SK-N-SH treated with all-trans-retinoic acid at 6 μM for 48 hours (cell line): ENCODE measurements at regions not wholly inside any gene's neighbourhood (a gene's known extent, or its start where the extent isn't known, plus 50 kb on each side); places are given as distances from the start of the nearest gene placed in this dataset.

ENCODE experiments used
- ATAC-seq: fragments of 200-7000 bp; cut with Tn5 transposase; 3 replicates; pipeline ENCODE4 v1.9.1; 2020; ENCODE audit warnings: mild to moderate bottlenecking, moderate library complexity
- ARNTL ChIP-seq: fragments of 450-650 bp; formaldehyde crosslinking; IDR thresholded peaks from 2 replicates; pipeline ENCODE4 v1.5.0; 2020; ENCODE audit warnings: low read depth, mild to moderate bottlenecking, moderate library complexity, borderline replicate concordance
- BACH2 ChIP-seq: fragments of 250-450 bp; sonication (Bioruptor Pico); IDR thresholded peaks from 2 replicates; pipeline ENCODE4 v1.9.0; 2021; ENCODE audit warnings: mild to moderate bottlenecking, borderline replicate concordance
- CSDC2 ChIP-seq: fragments of 250-450 bp; sonication (Bioruptor Pico); IDR thresholded peaks from 2 replicates; pipeline ENCODE4 v1.5.0; 2020; ENCODE audit warnings: mild to moderate bottlenecking, moderate library complexity
- ESRRG ChIP-seq: fragments of 250-450 bp; sonication (Bioruptor Pico); IDR thresholded peaks from 2 replicates; pipeline ENCODE4 v1.6.1; 2021; ENCODE audit warnings: mild to moderate bottlenecking
- ISL1 ChIP-seq: fragments of 250-450 bp; sonication (Bioruptor Pico); IDR thresholded peaks from 2 replicates; pipeline ENCODE4 v2.1.2; 2022; ENCODE audit warnings: mild to moderate bottlenecking, moderate library complexity
- OSR1 ChIP-seq: fragments of 250-450 bp; sonication (Bioruptor Pico); IDR thresholded peaks from 2 replicates; pipeline ENCODE4 v1.8.0; 2022; ENCODE audit warnings: moderate library complexity, mild to moderate bottlenecking, inconsistent platforms
- PPARA ChIP-seq: fragments of 250-450 bp; sonication (Bioruptor Pico); IDR thresholded peaks from 2 replicates; pipeline ENCODE4 v1.5.0; 2020; ENCODE audit warnings: mild to moderate bottlenecking, borderline replicate concordance
- RARB ChIP-seq: fragments of 250-450 bp; sonication (Bioruptor Pico); IDR thresholded peaks from 2 replicates; pipeline ENCODE4 v1.8.0; 2021; ENCODE audit warnings: mild to moderate bottlenecking, moderate library complexity
- TCF4 ChIP-seq: fragments of 250-450 bp; sonication (Bioruptor Pico); IDR thresholded peaks from 2 replicates; pipeline ENCODE4 v1.8.0; 2021; ENCODE audit warnings: mild to moderate bottlenecking, moderate library complexity, borderline replicate concordance
- TOX ChIP-seq: fragments of 250-450 bp; sonication (Bioruptor Pico); IDR thresholded peaks from 2 replicates; pipeline ENCODE4 v1.8.0; 2021; ENCODE audit warnings: mild to moderate bottlenecking, moderate library complexity, borderline replicate concordance
- ZC3H10 ChIP-seq: fragments of 250-450 bp; sonication (Bioruptor Pico); IDR thresholded peaks from 2 replicates; pipeline ENCODE4 v1.5.1; 2021; ENCODE audit warnings: mild to moderate bottlenecking, moderate library complexity
- ZFP3 ChIP-seq: fragments of 250-450 bp; sonication (Bioruptor Pico); IDR thresholded peaks from 2 replicates; pipeline ENCODE4 v1.5.0; 2020; ENCODE audit warnings: mild to moderate bottlenecking, moderate library complexity
- ZFP30 ChIP-seq: fragments of 450-650 bp; formaldehyde crosslinking; IDR thresholded peaks from 2 replicates; pipeline ENCODE4 v1.5.0; 2022; ENCODE audit warnings: mild to moderate bottlenecking, moderate library complexity
- ZNF565 ChIP-seq: fragments of 450-650 bp; formaldehyde crosslinking; conservative IDR thresholded peaks from 2 replicates; pipeline ENCODE4 v1.5.0; 2020; ENCODE audit warnings: low read depth, mild to moderate bottlenecking, moderate library complexity
- ZNF70 ChIP-seq: fragments of 450-650 bp; formaldehyde crosslinking; IDR thresholded peaks from 2 replicates; pipeline ENCODE4 v1.5.0; 2020; ENCODE audit warnings: mild to moderate bottlenecking, moderate library complexity
- ZNF8 ChIP-seq: fragments of 450-650 bp; formaldehyde crosslinking; IDR thresholded peaks from 2 replicates; pipeline ENCODE4 v1.5.0; 2020; ENCODE audit warnings: mild to moderate bottlenecking, moderate library complexity
- TF ChIP-seq, protein P1 (sequence below): fragments of 250-450 bp; sonication (Bioruptor Pico); IDR thresholded peaks from 2 replicates; pipeline ENCODE4 v1.5.0; 2020; ENCODE audit warnings: mild to moderate bottlenecking, moderate library complexity
- TF ChIP-seq, protein P2 (sequence below): fragments of 250-450 bp; sonication (Bioruptor Pico); IDR thresholded peaks from 2 replicates; pipeline ENCODE4 v1.5.1; 2020; ENCODE audit warnings: low read depth, mild to moderate bottlenecking, moderate library complexity
- TF ChIP-seq, protein P3 (sequence below): fragments of 250-450 bp; sonication (Bioruptor Pico); IDR thresholded peaks from 2 replicates; pipeline ENCODE4 v1.5.1; 2021; ENCODE audit warnings: mild to moderate bottlenecking, moderate library complexity
- TF ChIP-seq, protein P4 (sequence below): fragments of 250-450 bp; sonication (Bioruptor Pico); IDR thresholded peaks from 2 replicates; pipeline ENCODE4 v1.8.0; 2021; ENCODE audit warnings: low read depth, mild to moderate bottlenecking, moderate library complexity, borderline replicate concordance

DNA sequence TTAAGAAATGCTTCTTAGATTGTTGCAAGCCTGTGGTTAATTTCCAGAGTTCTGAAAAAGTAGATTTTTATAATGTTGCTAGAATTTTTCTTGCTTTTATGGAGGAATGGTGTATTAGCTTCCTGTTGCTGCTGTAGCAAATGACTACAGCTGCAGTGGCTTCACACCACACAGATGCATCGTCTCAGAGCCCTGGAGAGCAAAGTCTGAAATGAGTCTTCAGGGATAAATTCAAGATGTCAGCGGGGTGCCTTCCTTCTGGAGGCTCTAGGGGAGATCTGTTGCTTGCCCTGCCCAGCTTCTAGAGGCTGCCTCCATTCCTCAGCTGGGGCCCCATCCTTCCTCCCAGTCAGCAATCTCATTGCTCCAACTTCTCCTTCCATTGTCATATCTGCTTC, 187.8 kb downstream of the ZNF516 start:
- TF ChIP-seq TCF4 (CRISPR knock-in tag) (no peak), ISL1 (CRISPR knock-in tag) (no peak), ZNF70 (no peak), OSR1 (CRISPR knock-in tag) (no peak), ESRRG (CRISPR knock-in tag) (no peak), ZNF8 (CRISPR knock-in tag) (no peak), TOX (CRISPR knock-in tag) (no peak), ZFP30 (CRISPR knock-in tag) (no peak), BACH2 (CRISPR knock-in tag) (no peak)
- TF ChIP-seq, protein P1, sequence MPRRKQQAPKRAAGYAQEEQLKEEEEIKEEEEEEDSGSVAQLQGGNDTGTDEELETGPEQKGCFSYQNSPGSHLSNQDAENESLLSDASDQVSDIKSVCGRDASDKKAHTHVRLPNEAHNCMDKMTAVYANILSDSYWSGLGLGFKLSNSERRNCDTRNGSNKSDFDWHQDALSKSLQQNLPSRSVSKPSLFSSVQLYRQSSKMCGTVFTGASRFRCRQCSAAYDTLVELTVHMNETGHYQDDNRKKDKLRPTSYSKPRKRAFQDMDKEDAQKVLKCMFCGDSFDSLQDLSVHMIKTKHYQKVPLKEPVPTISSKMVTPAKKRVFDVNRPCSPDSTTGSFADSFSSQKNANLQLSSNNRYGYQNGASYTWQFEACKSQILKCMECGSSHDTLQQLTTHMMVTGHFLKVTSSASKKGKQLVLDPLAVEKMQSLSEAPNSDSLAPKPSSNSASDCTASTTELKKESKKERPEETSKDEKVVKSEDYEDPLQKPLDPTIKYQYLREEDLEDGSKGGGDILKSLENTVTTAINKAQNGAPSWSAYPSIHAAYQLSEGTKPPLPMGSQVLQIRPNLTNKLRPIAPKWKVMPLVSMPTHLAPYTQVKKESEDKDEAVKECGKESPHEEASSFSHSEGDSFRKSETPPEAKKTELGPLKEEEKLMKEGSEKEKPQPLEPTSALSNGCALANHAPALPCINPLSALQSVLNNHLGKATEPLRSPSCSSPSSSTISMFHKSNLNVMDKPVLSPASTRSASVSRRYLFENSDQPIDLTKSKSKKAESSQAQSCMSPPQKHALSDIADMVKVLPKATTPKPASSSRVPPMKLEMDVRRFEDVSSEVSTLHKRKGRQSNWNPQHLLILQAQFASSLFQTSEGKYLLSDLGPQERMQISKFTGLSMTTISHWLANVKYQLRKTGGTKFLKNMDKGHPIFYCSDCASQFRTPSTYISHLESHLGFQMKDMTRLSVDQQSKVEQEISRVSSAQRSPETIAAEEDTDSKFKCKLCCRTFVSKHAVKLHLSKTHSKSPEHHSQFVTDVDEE: no peak
- TF ChIP-seq, protein P2, sequence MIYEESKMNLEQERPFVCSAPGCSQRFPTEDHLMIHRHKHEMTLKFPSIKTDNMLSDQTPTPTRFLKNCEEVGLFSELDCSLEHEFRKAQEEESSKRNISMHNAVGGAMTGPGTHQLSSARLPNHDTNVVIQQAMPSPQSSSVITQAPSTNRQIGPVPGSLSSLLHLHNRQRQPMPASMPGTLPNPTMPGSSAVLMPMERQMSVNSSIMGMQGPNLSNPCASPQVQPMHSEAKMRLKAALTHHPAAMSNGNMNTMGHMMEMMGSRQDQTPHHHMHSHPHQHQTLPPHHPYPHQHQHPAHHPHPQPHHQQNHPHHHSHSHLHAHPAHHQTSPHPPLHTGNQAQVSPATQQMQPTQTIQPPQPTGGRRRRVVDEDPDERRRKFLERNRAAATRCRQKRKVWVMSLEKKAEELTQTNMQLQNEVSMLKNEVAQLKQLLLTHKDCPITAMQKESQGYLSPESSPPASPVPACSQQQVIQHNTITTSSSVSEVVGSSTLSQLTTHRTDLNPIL (CRISPR knock-in tag): no peak
- ATAC-seq: no peak

DNA sequence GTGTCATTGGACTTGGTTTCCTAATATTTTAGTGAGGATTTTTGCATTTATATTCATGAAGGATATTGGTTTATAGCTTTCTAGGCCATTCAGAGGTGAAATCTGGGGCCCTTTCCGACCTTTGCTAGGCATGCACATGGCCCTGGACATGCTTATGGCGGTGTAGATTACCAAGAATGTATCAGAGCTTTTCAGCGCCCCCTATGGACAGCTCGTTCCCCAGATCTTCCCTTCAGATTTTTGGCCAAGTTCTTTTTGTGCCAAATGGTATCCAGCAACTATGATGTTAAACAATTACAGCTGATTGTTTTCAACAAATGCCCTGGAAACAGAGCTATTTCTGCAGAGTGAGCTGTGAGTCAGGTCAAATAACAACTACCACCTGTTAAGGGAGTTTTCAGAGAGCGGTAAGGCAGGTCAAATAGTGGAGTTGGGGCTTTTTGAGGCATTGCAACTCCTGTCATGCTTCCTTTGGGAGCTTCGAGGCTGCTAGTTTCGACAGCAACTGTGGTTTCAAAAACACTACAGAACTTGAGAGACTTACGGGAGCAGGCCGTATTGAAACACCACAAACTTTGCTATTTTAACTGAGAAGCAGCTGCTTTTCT, 188.3 kb downstream of the ZNF516 start:
- no peak for ATAC-seq
- no peak for TF ChIP-seq RARB (CRISPR knock-in tag)
- TF ChIP-seq ZNF8 (CRISPR knock-in tag): no peak
- no peak for TF ChIP-seq ZFP30 (CRISPR knock-in tag)
- TF ChIP-seq ARNTL (CRISPR knock-in tag): no peak
- TF ChIP-seq, protein P3, sequence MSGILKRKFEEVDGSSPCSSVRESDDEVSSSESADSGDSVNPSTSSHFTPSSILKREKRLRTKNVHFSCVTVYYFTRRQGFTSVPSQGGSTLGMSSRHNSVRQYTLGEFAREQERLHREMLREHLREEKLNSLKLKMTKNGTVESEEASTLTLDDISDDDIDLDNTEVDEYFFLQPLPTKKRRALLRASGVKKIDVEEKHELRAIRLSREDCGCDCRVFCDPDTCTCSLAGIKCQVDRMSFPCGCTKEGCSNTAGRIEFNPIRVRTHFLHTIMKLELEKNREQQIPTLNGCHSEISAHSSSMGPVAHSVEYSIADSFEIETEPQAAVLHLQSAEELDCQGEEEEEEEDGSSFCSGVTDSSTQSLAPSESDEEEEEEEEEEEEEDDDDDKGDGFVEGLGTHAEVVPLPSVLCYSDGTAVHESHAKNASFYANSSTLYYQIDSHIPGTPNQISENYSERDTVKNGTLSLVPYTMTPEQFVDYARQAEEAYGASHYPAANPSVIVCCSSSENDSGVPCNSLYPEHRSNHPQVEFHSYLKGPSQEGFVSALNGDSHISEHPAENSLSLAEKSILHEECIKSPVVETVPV (CRISPR knock-in tag): no peak
- TF ChIP-seq, protein P4, sequence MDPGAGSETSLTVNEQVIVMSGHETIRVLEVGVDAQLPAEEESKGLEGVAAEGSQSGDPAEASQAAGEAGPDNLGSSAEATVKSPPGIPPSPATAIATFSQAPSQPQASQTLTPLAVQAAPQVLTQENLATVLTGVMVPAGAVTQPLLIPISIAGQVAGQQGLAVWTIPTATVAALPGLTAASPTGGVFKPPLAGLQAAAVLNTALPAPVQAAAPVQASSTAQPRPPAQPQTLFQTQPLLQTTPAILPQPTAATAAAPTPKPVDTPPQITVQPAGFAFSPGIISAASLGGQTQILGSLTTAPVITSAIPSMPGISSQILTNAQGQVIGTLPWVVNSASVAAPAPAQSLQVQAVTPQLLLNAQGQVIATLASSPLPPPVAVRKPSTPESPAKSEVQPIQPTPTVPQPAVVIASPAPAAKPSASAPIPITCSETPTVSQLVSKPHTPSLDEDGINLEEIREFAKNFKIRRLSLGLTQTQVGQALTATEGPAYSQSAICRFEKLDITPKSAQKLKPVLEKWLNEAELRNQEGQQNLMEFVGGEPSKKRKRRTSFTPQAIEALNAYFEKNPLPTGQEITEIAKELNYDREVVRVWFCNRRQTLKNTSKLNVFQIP (CRISPR knock-in tag): no peak
- no peak for TF ChIP-seq ESRRG (CRISPR knock-in tag)
- no peak for TF ChIP-seq ZC3H10 (CRISPR knock-in tag)
- TF ChIP-seq ZFP3 (CRISPR knock-in tag): no peak
- no peak for TF ChIP-seq TOX (CRISPR knock-in tag)
- no peak for TF ChIP-seq PPARA (CRISPR knock-in tag)
- TF ChIP-seq ZNF70: no peak
- no peak for TF ChIP-seq BACH2 (CRISPR knock-in tag)
- no peak for TF ChIP-seq OSR1 (CRISPR knock-in tag)
- TF ChIP-seq, protein P1: no peak
- no peak for TF ChIP-seq ZNF565 (CRISPR knock-in tag)
- TF ChIP-seq, protein P2 (CRISPR knock-in tag): no peak
- TF ChIP-seq CSDC2 (CRISPR knock-in tag): no peak
